ENCODE measurements at regions not wholly inside any gene's neighbourhood (a gene's known extent, or its start where the extent isn't known, plus 50 kb on each side); places are given as distances from the start of the nearest gene placed in this dataset.

DNA sequence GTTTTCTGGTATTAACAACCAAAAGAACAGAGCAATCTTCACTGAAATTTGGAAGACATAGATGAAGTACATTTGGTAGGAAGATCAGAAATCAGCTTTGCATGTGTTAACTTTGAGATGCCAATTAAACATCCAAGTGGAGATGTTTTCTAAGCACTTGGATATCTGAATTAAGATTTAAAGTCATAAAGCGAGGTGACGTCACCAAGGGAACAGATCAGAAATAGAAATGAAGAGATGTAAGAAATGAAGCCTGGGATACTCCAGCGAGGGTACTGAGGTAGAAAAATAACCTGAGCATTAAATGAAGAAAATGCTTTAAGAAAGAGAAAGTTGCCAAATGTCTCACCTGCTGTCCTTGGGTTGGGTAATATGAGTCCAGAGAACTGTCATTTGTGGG is 1223.3 kb downstream of the MAT2B start:
- Mint-ChIP-seq H3K27ac (no peak overlapping the region), H3K36me3 (no peaks in the 10 kb centered on the region), H3K4me3 (no peak overlapping the region), H3K4me1 (no peaks in the 10 kb centered on the region), H3K27me3 (ENCODE audit: low read depth) (no peaks in the 10 kb centered on the region), H3K9me3 (peaks cover 8% of the 10 kb centered on the region)
- ATAC-seq (no peak), DNase-seq (ENCODE audit: low spot score) (no peak)
- POLR2A ChIA-PET: no interaction called here
- no peak for TF ChIP-seq ZNF416 (CRISPR knock-in tag; IDR thresholded peaks at IDR 0.05)
- TF ChIP-seq ESRRA (CRISPR knock-in tag; IDR thresholded peaks at IDR 0.05; ENCODE audit: borderline replicate concordance): no peak
- TF ChIP-seq NR3C1 (CRISPR knock-in tag; conservative IDR thresholded peaks at IDR 0.05; ENCODE audit: low read depth): no peak
- no peak for TF ChIP-seq NR2C2 (CRISPR knock-in tag; IDR thresholded peaks at IDR 0.05)
- TF ChIP-seq, protein P1, sequence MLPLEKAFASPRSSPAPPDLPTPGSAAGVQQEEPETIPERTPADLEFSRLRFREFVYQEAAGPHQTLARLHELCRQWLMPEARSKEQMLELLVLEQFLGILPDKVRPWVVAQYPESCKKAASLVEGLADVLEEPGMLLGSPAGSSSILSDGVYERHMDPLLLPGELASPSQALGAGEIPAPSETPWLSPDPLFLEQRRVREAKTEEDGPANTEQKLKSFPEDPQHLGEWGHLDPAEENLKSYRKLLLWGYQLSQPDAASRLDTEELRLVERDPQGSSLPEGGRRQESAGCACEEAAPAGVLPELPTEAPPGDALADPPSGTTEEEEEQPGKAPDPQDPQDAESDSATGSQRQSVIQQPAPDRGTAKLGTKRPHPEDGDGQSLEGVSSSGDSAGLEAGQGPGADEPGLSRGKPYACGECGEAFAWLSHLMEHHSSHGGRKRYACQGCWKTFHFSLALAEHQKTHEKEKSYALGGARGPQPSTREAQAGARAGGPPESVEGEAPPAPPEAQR (CRISPR knock-in tag; IDR thresholded peaks at IDR 0.05): no peak
- no peak for TF ChIP-seq ZNF219 (CRISPR knock-in tag; IDR thresholded peaks at IDR 0.05; ENCODE audit: borderline replicate concordance)
- TF ChIP-seq ZBTB21 (CRISPR knock-in tag; IDR thresholded peaks at IDR 0.05; ENCODE audit: borderline replicate concordance): no peak
- TF ChIP-seq GTF2I (CRISPR knock-in tag; conservative IDR thresholded peaks at IDR 0.05): no peak
- TF ChIP-seq NFE2L1 (CRISPR knock-in tag; IDR thresholded peaks at IDR 0.05): no peak
- TF ChIP-seq, protein P2, sequence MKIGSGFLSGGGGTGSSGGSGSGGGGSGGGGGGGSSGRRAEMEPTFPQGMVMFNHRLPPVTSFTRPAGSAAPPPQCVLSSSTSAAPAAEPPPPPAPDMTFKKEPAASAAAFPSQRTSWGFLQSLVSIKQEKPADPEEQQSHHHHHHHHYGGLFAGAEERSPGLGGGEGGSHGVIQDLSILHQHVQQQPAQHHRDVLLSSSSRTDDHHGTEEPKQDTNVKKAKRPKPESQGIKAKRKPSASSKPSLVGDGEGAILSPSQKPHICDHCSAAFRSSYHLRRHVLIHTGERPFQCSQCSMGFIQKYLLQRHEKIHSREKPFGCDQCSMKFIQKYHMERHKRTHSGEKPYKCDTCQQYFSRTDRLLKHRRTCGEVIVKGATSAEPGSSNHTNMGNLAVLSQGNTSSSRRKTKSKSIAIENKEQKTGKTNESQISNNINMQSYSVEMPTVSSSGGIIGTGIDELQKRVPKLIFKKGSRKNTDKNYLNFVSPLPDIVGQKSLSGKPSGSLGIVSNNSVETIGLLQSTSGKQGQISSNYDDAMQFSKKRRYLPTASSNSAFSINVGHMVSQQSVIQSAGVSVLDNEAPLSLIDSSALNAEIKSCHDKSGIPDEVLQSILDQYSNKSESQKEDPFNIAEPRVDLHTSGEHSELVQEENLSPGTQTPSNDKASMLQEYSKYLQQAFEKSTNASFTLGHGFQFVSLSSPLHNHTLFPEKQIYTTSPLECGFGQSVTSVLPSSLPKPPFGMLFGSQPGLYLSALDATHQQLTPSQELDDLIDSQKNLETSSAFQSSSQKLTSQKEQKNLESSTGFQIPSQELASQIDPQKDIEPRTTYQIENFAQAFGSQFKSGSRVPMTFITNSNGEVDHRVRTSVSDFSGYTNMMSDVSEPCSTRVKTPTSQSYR (CRISPR knock-in tag; IDR thresholded peaks at IDR 0.05): no peak
- TF ChIP-seq, protein P3, sequence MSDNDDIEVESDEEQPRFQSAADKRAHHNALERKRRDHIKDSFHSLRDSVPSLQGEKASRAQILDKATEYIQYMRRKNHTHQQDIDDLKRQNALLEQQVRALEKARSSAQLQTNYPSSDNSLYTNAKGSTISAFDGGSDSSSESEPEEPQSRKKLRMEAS (CRISPR knock-in tag; IDR thresholded peaks at IDR 0.05): no peak
- no peak for TF ChIP-seq FOXJ3 (CRISPR knock-in tag; IDR thresholded peaks at IDR 0.05; ENCODE audit: borderline replicate concordance)
- TF ChIP-seq KAT7 (CRISPR knock-in tag; IDR thresholded peaks at IDR 0.05; ENCODE audit: borderline replicate concordance): no peak
- CTCF ChIA-PET: no interaction called here

DNA sequence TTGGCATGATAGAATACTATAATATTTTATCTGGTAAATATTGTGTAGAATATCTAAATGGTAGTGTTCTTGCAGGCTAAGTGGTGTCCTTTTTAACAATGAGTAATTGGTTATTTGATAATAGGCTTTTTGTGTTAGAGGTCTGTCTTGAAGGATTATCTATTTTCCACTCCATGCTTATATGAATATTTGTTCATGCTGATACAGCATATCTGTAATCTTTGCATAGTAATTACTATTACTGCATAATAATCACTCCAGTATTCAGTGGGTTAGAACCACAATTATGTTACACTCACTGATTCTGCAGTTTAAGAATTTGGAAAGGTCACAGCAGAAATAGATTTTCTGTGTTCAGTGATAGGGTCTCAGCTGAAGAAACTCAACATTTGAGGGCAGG is 1229.9 kb downstream of the MAT2B start:
- CTCF ChIA-PET: no interaction called here
- Mint-ChIP-seq H3K9me3 (peaks cover 13% of the 10 kb centered on the region), H3K27ac (no peak overlapping the region)
- TF ChIP-seq, protein P2 (CRISPR knock-in tag; IDR thresholded peaks at IDR 0.05): no peak
- TF ChIP-seq MLX (CRISPR knock-in tag; IDR thresholded peaks at IDR 0.05): no peak
- no peak for TF ChIP-seq EMX1 (CRISPR knock-in tag; IDR thresholded peaks at IDR 0.05)
- TF ChIP-seq PRRX2 (CRISPR knock-in tag; IDR thresholded peaks at IDR 0.05): no peak
- no peak for TF ChIP-seq RELA (CRISPR knock-in tag; IDR thresholded peaks at IDR 0.05; ENCODE audit: borderline replicate concordance)
- TF ChIP-seq ZNF532 (CRISPR knock-in tag; IDR thresholded peaks at IDR 0.05; ENCODE audit: borderline replicate concordance): no peak
- no peak for TF ChIP-seq E2F1 (CRISPR knock-in tag; IDR thresholded peaks at IDR 0.05)
- TF ChIP-seq ZNF263 (CRISPR knock-in tag; IDR thresholded peaks at IDR 0.05; ENCODE audit: low read depth): no peak
- no peak for TF ChIP-seq IRF1 (CRISPR knock-in tag; IDR thresholded peaks at IDR 0.05)
- no peak for TF ChIP-seq GRHL2 (CRISPR knock-in tag; IDR thresholded peaks at IDR 0.05; ENCODE audit: insufficient replicate concordance, severe bottlenecking)

More for the DNA sequence above, 1229.9 kb downstream of the MAT2B start:
- Mint-ChIP-seq H3K27me3 (ENCODE audit: low read depth) (no peaks in the 10 kb centered on the region), H3K4me3 (no peak overlapping the region), H3K36me3 (no peaks in the 10 kb centered on the region), H3K4me1 (peaks cover 3% of the 10 kb centered on the region; the same call in 1 of the 2 replicates)
- POLR2A ChIA-PET: no interaction called here
- DNase-seq (ENCODE audit: low spot score) (no peak), ATAC-seq (no peak)
